Central memory CD8-positive, alpha-beta T cell (primary cell): ENCODE measurements at regions not wholly inside any gene's neighbourhood (a gene's known extent, or its start where the extent isn't known, plus 50 kb on each side); places are given as distances from the start of the nearest gene placed in this dataset.

Experiments used
- ATAC-seq: fragments of 150-1000 bp; cut with Tn5 transposase; replicated peaks from 2 replicates; pipeline ENCODE4 v1.10.0; 2022; ENCODE audit warnings: mild to moderate bottlenecking, moderate FRiP score, moderate number of reproducible peaks; ENCODE audit not compliant: poor library complexity, severe bottlenecking; ENCODE audit errors: extremely low read depth
- DNase-seq, 2 donors: peaks; one replicate each; pipeline ENCODE4 v3.0.0; 2021; ENCODE audit warnings: low spot score in 2 of 2
- H3K27ac Mint-ChIP-seq: one replicate; pipeline ENCODE4 v1.8.0; 2022; ENCODE audit warnings: low read depth, mild to moderate bottlenecking, moderate library complexity, mixed read lengths
- H3K27me3 Mint-ChIP-seq: one replicate; pipeline ENCODE4 v1.8.0; 2022; ENCODE audit warnings: mixed read lengths
- H3K36me3 Mint-ChIP-seq: one replicate; pipeline ENCODE4 v1.8.0; 2022; ENCODE audit warnings: mild to moderate bottlenecking, moderate library complexity, mixed read lengths; ENCODE audit not compliant: insufficient read depth
- H3K4me1 Mint-ChIP-seq: one replicate; pipeline ENCODE4 v1.8.0; 2022; ENCODE audit warnings: mixed read lengths
- H3K4me3 Mint-ChIP-seq: one replicate; pipeline ENCODE4 v1.8.0; 2022; ENCODE audit warnings: mild to moderate bottlenecking, moderate library complexity, mixed read lengths
- H3K9me3 Mint-ChIP-seq: one replicate; pipeline ENCODE4 v1.8.0; 2022; ENCODE audit warnings: mixed read lengths

- Mint-ChIP-seq H3K36me3 (no peaks in the 10 kb centered on the region), H3K27me3 (peaks cover 11% of the 10 kb centered on the region)
- ATAC-seq = no peak
Measured at GRCh38 chr12:39173726-39174125, 268.3 kb upstream of the CPNE8 start.

GRCh38 chr12:39165338-39165737, 259.9 kb upstream of the CPNE8 start:
- H3K4me3 Mint-ChIP-seq = no peak overlapping the region
- ATAC-seq (no peak), DNase-seq (no peak)
- H3K9me3 Mint-ChIP-seq = no peaks in the 10 kb centered on the region
- no peaks in the 10 kb centered on the region for H3K4me1 Mint-ChIP-seq
- H3K27ac Mint-ChIP-seq = no peak overlapping the region
- no peaks in the 10 kb centered on the region for H3K36me3 Mint-ChIP-seq
- H3K27me3 Mint-ChIP-seq = no peaks in the 10 kb centered on the region

More at GRCh38 chr12:39173726-39174125, 268.3 kb upstream of the CPNE8 start:
- no peak for DNase-seq
- no peaks in the 10 kb centered on the region for H3K4me1 Mint-ChIP-seq
- no peaks in the 10 kb centered on the region for H3K9me3 Mint-ChIP-seq
- H3K27ac Mint-ChIP-seq = no peak overlapping the region
- no peak overlapping the region for H3K4me3 Mint-ChIP-seq

- H3K27ac Mint-ChIP-seq = no peak overlapping the region
- no peaks in the 10 kb centered on the region for H3K27me3 Mint-ChIP-seq
- H3K4me3 Mint-ChIP-seq = no peak overlapping the region
- H3K4me1 Mint-ChIP-seq = no peaks in the 10 kb centered on the region
- ATAC-seq (no peak), DNase-seq (no peak)
- H3K9me3 Mint-ChIP-seq = peaks cover 7% of the 10 kb centered on the region
- H3K36me3 Mint-ChIP-seq = no peaks in the 10 kb centered on the region
Measured at GRCh38 chr12:39161465-39162085, 256.2 kb upstream of the CPNE8 start.

GRCh38 chr12:39157696-39158342, 252.4 kb upstream of the CPNE8 start:
- H3K4me1 Mint-ChIP-seq = no peaks in the 10 kb centered on the region
- H3K27ac Mint-ChIP-seq = no peak overlapping the region
- no peaks in the 10 kb centered on the region for H3K36me3 Mint-ChIP-seq
- no peak overlapping the region for H3K4me3 Mint-ChIP-seq
- ATAC-seq (no peak), DNase-seq (no peak)
- peaks cover 20% of the 10 kb centered on the region for H3K27me3 Mint-ChIP-seq
- peaks cover 20% of the 10 kb centered on the region for H3K9me3 Mint-ChIP-seq

GRCh38 chr12:39145175-39145999, 240.0 kb upstream of the CPNE8 start:
- peaks cover 16% of the 10 kb centered on the region for H3K9me3 Mint-ChIP-seq
- ATAC-seq = no peak
- H3K4me1 Mint-ChIP-seq = no peaks in the 10 kb centered on the region
- no peak overlapping the region for H3K27ac Mint-ChIP-seq
- no peak overlapping the region for H3K4me3 Mint-ChIP-seq
- no peak for DNase-seq
- H3K36me3 Mint-ChIP-seq = no peaks in the 10 kb centered on the region
- peaks cover 51% of the 10 kb centered on the region for H3K27me3 Mint-ChIP-seq

- H3K4me1 Mint-ChIP-seq = no peaks in the 10 kb centered on the region
- peaks cover 51% of the 10 kb centered on the region for H3K27me3 Mint-ChIP-seq
- ATAC-seq (no peak), DNase-seq (no peak)
- H3K27ac Mint-ChIP-seq = no peak overlapping the region
- H3K9me3 Mint-ChIP-seq = peaks cover 8% of the 10 kb centered on the region
- H3K36me3 Mint-ChIP-seq = no peaks in the 10 kb centered on the region
- no peak overlapping the region for H3K4me3 Mint-ChIP-seq
Measured at GRCh38 chr12:39144613-39145061, 239.2 kb upstream of the CPNE8 start.

GRCh38 chr12:39138268-39138667, 232.9 kb upstream of the CPNE8 start:
- Mint-ChIP-seq H3K4me3 (no peak overlapping the region), H3K27me3 (peaks cover 29% of the 10 kb centered on the region), H3K9me3 (no peaks in the 10 kb centered on the region), H3K4me1 (no peaks in the 10 kb centered on the region), H3K36me3 (no peaks in the 10 kb centered on the region), H3K27ac (no peak overlapping the region)
- ATAC-seq (no peak), DNase-seq (no peak)

- H3K27me3 Mint-ChIP-seq = peaks cover 11% of the 10 kb centered on the region
- no peaks in the 10 kb centered on the region for H3K36me3 Mint-ChIP-seq
- H3K4me1 Mint-ChIP-seq = no peaks in the 10 kb centered on the region
- H3K4me3 Mint-ChIP-seq = no peak overlapping the region
- H3K27ac Mint-ChIP-seq = no peak overlapping the region
- DNase-seq (no peak), ATAC-seq (no peak)
- H3K9me3 Mint-ChIP-seq = no peaks in the 10 kb centered on the region
Measured at GRCh38 chr12:39127401-39127800, 222.0 kb upstream of the CPNE8 start.

- Mint-ChIP-seq H3K36me3 (no peaks in the 10 kb centered on the region), H3K27me3 (peaks cover 19% of the 10 kb centered on the region), H3K4me1 (no peaks in the 10 kb centered on the region), H3K4me3 (no peak overlapping the region), H3K27ac (no peak overlapping the region), H3K9me3 (no peaks in the 10 kb centered on the region)
- no peak for DNase-seq
- ATAC-seq = no peak
Measured at GRCh38 chr12:39125566-39125965, 220.2 kb upstream of the CPNE8 start.

GRCh38 chr12:39124768-39125167, 219.4 kb upstream of the CPNE8 start:
- Mint-ChIP-seq H3K4me3 (no peak overlapping the region), H3K36me3 (no peaks in the 10 kb centered on the region), H3K27ac (no peak overlapping the region), H3K9me3 (no peaks in the 10 kb centered on the region), H3K27me3 (peaks cover 19% of the 10 kb centered on the region), H3K4me1 (no peaks in the 10 kb centered on the region)
- no peak for ATAC-seq
- no peak for DNase-seq

GRCh38 chr12:39123580-39124253, 218.3 kb upstream of the CPNE8 start:
- Mint-ChIP-seq H3K4me1 (no peaks in the 10 kb centered on the region), H3K27ac (no peak overlapping the region), H3K27me3 (peaks cover 19% of the 10 kb centered on the region), H3K36me3 (no peaks in the 10 kb centered on the region), H3K4me3 (no peak overlapping the region), H3K9me3 (no peaks in the 10 kb centered on the region)
- DNase-seq (no peak), ATAC-seq (no peak)

- no peaks in the 10 kb centered on the region for H3K36me3 Mint-ChIP-seq
- no peaks in the 10 kb centered on the region for H3K4me1 Mint-ChIP-seq
- H3K27ac Mint-ChIP-seq = no peak overlapping the region
- ATAC-seq = no peak
- H3K27me3 Mint-ChIP-seq = peaks cover 19% of the 10 kb centered on the region
- no peak overlapping the region for H3K4me3 Mint-ChIP-seq
- H3K9me3 Mint-ChIP-seq = no peaks in the 10 kb centered on the region
- DNase-seq = no peak
Measured at GRCh38 chr12:39122562-39123204, 217.3 kb upstream of the CPNE8 start.
